Lower lobe of right lung (tissue), 2 donors: ENCODE measurements at regions not wholly inside any gene's neighbourhood (a gene's known extent, or its start where the extent isn't known, plus 50 kb on each side); places are given as distances from the start of the nearest gene placed in this dataset.

Experiments used
- ATAC-seq, 2 donors: fragments of 200-7000 bp; cut with Tn5 transposase; one replicate each; pipeline ENCODE4 v1.9.1; 2020 to 2022; ENCODE audit warnings: mild to moderate bottlenecking in 2 of 2, moderate library complexity in 2 of 2
- DNase-seq: peaks from one replicate; pipeline ENCODE4 v3.0.0-alpha.2; 2020
- H3K27ac ChIP-seq: fragments of 200-600 bp; one replicate; pipeline ENCODE4 v1.8.0; 2022
- H3K27me3 ChIP-seq: fragments of 200-600 bp; one replicate; pipeline ENCODE4 v1.8.0; 2022; ENCODE audit warnings: low read depth
- H3K36me3 ChIP-seq: fragments of 200-600 bp; one replicate; pipeline ENCODE4 v1.8.0; 2022; ENCODE audit warnings: mild to moderate bottlenecking
- H3K4me1 ChIP-seq: fragments of 200-600 bp; one replicate; pipeline ENCODE4 v1.8.0; 2022
- H3K4me3 ChIP-seq: fragments of 200-600 bp; one replicate; pipeline ENCODE4 v1.8.0; 2022; ENCODE audit warnings: mild to moderate bottlenecking
- H3K9me3 ChIP-seq: fragments of 200-600 bp; one replicate; pipeline ENCODE4 v1.8.0; 2022
- intact Hi-C: fragments of 100-400 bp; cut with DNase I; formaldehyde crosslinking; loops from one replicate; pipeline ENCODE4 v1.11.0; 2022
- TF ChIP-seq, protein P1 (sequence below): fragments of 200-600 bp; IDR thresholded peaks from one replicate; pipeline ENCODE4 v1.8.0; 2022; ENCODE audit warnings: antibody characterized with exemption, mild to moderate bottlenecking
- donor health status: DM: no; HTN: yes; CAD: no; lungs with severe emphysema.

DNA sequence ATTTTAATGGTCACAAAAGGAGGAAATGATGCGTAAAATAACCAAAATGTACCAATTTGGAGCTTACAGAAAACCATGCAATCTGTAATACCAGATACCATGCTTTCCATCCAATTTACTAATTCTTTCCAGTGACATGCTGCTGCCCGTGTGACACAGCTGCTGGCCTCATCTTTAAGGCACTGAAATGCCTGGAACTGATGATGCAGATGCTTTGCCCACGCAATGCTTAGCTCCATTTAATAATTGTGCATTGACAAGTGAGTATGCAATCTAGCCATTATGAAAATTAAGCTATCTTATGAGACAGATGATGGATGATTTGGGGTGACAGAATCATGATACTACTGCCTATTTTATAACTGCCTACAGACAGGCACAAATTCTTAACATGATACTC is 169.2 kb upstream of the CTNND2 start:
- no peaks in the 10 kb centered on the region for H3K4me1 ChIP-seq
- DNase-seq: no peak
- H3K4me3 ChIP-seq: no peak overlapping the region
- no peaks in the 10 kb centered on the region for H3K27me3 ChIP-seq
- TF ChIP-seq, protein P1, sequence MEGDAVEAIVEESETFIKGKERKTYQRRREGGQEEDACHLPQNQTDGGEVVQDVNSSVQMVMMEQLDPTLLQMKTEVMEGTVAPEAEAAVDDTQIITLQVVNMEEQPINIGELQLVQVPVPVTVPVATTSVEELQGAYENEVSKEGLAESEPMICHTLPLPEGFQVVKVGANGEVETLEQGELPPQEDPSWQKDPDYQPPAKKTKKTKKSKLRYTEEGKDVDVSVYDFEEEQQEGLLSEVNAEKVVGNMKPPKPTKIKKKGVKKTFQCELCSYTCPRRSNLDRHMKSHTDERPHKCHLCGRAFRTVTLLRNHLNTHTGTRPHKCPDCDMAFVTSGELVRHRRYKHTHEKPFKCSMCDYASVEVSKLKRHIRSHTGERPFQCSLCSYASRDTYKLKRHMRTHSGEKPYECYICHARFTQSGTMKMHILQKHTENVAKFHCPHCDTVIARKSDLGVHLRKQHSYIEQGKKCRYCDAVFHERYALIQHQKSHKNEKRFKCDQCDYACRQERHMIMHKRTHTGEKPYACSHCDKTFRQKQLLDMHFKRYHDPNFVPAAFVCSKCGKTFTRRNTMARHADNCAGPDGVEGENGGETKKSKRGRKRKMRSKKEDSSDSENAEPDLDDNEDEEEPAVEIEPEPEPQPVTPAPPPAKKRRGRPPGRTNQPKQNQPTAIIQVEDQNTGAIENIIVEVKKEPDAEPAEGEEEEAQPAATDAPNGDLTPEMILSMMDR: no peak
- no peaks in the 10 kb centered on the region for H3K9me3 ChIP-seq
- H3K27ac ChIP-seq: no peak overlapping the region
- intact Hi-C loops: no loop called here
- no peaks in the 10 kb centered on the region for H3K36me3 ChIP-seq
- ATAC-seq: no peak

DNA sequence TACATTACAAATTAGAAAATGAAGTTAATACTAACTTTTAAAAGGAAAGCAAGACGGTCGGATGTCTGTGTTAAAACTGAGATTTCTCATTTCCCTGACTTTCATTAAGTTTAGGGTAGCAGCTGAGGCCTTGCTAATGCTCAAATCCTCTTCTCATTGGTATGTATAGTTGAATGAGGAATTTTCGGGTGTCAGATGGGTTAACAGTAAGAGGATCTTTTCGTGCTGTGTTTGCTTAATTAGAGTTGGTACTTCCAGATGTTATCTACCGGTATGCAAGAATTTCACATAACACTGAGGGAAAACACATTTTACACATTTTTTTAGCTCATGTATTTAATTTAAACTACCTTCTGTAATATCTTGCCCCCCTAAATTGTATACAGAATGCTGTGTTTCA is 168.2 kb upstream of the CTNND2 start:
- Histone ChIP-seq H3K4me3 (no peak overlapping the region), H3K36me3 (no peaks in the 10 kb centered on the region), H3K27me3 (no peaks in the 10 kb centered on the region), H3K27ac (no peak overlapping the region), H3K9me3 (no peaks in the 10 kb centered on the region), H3K4me1 (no peaks in the 10 kb centered on the region)
- TF ChIP-seq, protein P1: no peak
- no peak for ATAC-seq
- DNase-seq: no peak
- intact Hi-C loops: no loop called here

DNA sequence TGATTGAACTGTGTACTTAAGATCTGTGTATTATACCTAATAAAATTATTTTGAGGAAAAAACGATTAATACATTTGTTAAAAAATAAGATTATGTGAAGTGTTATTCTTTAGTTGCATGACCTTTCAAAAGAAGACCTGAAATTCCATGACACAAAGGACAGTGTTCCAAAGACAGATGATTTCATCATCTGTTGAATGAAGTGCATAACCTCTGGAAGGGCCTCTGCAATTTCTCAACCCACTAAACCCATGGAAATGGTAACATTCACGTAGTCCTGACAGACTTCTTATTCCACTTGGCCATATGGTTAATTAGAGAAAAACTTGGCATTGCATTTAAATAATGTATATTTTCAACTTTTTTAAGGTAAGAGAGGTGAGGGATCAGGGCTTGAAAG is 167.2 kb upstream of the CTNND2 start:
- TF ChIP-seq, protein P1: no peak
- Histone ChIP-seq H3K4me1 (no peaks in the 10 kb centered on the region), H3K4me3 (no peak overlapping the region), H3K36me3 (no peaks in the 10 kb centered on the region), H3K27ac (no peak overlapping the region), H3K27me3 (no peaks in the 10 kb centered on the region), H3K9me3 (no peaks in the 10 kb centered on the region)
- ATAC-seq: no peak
- intact Hi-C loops: no loop called here
- no peak for DNase-seq

DNA sequence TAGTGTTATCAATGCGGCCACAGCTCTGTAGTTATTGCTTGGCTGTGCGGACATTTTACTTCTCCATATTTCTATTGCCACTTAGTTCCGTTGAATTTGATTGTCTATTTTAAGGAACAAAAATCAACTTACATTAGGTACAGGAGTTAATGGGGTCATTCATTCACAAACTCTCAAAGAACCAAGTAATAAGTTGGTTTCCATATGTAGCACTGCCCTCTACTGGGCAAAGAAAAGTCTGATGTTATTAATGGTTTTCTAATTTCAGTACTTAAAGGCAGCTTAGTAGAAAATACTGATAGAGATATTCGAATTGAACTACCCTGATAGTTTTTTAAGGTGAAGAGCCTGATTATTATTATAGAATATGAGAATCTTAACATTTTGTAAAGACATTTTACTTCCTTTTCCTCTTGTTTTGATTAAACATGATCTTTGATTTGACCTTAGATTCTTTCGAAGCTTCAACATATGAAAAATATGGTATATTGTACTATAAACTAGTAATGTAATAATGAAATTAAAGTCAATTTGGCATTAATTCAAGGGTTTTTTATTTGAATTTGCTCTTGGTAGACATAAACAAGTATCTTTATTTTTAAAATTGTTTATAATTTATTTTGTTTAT is 119.5 kb upstream of the CTNND2 start:
- TF ChIP-seq, protein P1: peak; percentile 53
- ATAC-seq (peak in 1 of 2 donors; percentile 50), DNase-seq (no peak)
- Histone ChIP-seq H3K27ac (no peak overlapping the region), H3K4me1 (no peaks in the 10 kb centered on the region), H3K36me3 (no peaks in the 10 kb centered on the region), H3K27me3 (no peaks in the 10 kb centered on the region), H3K4me3 (no peak overlapping the region), H3K9me3 (no peaks in the 10 kb centered on the region)
- intact Hi-C loops: no loop called here

DNA sequence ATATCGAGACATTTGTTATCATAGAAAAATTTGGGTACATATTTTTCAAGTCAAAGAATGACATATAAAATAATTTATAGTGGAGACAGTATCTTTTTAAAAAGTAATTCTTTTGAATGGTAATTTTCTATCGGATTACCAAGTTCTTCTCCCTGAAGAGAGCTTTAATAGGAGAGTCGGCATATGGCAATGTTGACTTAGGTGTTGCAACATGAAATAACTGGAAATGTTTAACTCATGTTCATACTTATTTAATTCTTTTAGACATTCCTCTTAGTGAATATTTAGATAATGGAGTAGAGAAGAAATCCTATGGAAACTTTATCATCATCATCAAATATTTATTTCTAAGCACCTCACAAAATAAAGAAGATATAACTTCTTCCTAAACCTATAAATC is 118.2 kb upstream of the CTNND2 start:
- Histone ChIP-seq H3K36me3 (no peaks in the 10 kb centered on the region), H3K9me3 (no peaks in the 10 kb centered on the region), H3K27ac (no peak overlapping the region), H3K4me1 (no peaks in the 10 kb centered on the region), H3K4me3 (no peak overlapping the region), H3K27me3 (no peaks in the 10 kb centered on the region)
- intact Hi-C loops: no loop called here
- no peak for DNase-seq
- TF ChIP-seq, protein P1: no peak
- no peak for ATAC-seq
